HG03025 (cell line): ENCODE measurements at regions not wholly inside any gene's neighbourhood (a gene's known extent, or its start where the extent isn't known, plus 50 kb on each side); places are given as distances from the start of the nearest gene placed in this dataset.

Experiments
- ATAC-seq: cut with Tn5 transposase; IDR thresholded peaks from one replicate; pipeline ENCODE4 v1.9.1; 2021; ENCODE audit warnings: mild to moderate bottlenecking, moderate library complexity; ENCODE audit not compliant: unreplicated experiment, low FRiP score

DNA sequence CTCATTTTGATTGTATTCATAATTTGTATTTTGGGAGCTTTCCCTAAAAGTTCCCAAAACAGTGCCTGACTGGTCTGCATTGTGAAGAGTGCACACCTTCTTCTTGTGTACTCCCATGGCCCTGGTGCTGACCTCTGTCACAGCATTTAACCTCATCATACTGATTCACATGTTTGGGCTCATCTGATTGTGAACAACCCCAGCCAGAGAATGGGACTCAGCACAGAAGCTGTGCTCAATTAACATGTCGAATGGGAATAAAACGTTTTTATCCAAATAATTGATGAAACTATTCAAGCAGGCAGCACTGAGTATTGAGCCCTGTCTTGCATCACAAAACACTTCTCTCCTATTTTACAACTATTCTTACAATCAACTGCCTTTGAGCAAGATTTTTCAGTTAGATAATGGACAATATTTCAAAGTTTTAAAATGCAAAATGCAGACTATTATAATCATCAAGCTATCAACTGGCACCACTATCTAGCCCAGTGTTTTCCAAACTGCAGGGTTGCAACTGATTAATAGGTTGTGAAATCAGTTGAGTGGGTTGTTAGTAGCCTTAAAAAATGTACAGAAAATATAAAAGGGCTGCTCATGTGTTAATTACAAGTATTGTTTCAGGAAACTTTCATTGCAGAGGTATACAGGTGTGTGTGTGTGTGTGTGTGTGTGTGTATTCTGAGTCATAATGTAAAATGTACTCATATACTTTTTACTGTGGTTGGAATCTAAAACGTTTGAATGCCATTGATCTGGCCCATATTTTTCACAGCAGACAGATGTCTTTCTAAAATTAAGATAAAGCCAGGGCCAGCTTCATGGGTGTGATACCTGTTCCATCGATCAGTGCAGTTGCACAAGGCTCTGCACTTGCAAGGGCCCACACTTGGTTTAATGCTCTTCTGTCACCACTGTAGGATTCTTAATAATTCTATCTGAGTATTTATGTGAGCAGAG is 190.5 kb downstream of the PIK3R1 start:
- ATAC-seq, result no peak

DNA sequence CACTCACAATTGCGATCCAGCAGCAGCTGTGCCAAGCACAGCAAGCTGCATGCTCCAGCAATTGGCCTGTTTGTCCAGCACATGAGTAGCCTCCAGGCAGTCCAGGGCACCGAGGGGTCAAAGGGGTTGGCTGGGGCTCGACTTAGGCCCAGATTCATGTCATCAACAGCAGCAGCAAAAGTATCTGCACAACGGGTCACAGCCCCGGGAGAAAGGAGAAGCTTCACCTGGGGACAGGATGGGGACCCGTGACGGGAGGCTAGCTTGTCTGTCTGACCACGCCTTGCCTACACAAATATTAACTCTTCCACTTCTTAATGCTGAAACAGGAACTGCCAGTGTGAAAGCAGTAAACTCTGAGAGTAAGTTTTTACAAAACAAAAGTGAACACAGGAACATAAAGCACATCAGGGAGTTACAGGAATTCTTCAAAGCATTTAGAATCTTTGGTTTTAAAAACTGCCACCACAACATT is 191.2 kb downstream of the PIK3R1 start:
- ATAC-seq, result peak; percentile 96

GRCh38 chr5:68407311-68408239 is 192.0 kb downstream of the PIK3R1 start:
- ATAC-seq, result no peak

- ATAC-seq, result no peak
Observed at GRCh38 chr5:68408345-68408871, 192.9 kb downstream of the PIK3R1 start.

GRCh38 chr5:68409259-68409658 is 193.7 kb downstream of the PIK3R1 start:
- no peak for ATAC-seq

GRCh38 chr5:68411161-68411560 is 195.6 kb downstream of the PIK3R1 start:
- ATAC-seq, result no peak

DNA sequence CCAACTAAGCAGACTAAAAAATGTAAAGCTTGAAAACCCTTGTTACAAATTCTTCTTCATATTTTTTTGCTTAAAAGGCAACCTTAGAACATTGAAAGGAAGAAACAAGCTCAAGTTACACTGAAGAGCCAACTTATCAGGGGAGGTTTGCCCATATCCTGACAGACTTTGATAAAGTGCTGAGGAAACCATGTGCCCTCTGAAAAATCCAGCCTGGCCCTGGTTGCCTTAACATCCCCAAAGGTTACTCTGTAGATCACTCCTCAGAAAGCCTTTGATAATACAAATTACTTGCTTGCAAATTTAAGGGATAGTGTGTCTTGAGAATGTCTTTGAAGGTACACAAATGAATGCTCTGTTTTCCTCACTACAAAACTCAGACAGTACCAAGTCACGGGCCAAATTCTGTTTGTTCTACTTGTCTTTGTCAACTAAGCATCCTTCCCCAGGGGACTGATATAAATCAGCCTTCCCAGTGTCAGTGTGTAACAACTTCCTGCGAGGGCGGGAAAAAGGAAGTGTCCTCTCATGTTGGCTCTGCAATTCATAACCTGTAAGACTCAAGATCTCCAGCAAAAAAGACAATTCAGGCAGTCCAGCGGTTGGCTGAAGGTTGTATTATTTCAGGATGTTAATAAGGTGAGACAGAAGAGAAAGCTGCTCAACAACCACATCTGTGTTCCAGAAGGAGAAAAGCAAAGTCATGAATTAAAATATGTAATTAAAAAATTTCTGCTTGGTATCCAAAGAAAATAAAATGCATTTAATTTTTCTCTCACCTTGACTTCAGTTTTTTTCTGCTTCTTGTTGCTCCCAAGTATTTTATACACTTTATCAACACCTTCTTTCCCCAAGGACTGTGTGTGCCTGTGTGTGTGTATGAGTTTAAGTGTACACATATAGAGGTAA is 199.9 kb downstream of the PIK3R1 start:
- ATAC-seq, result no peak

DNA sequence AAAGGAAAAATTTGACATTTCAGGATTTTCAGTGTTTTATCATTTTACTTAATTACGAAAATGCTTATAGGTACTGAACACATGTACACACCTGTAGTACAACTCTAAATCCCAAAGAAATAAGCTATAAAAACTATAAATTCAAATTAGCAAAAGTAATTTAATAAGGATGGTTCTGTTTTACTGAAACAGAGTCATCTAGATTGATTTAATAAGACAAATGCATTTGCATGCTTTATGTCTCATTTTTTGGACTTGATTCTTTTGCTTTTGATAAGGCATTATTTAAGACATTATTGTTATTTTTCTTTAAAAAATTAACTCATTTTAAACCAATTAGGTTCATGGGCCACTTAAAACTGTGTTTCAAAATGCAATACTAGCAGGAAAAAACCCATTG is 201.2 kb downstream of the PIK3R1 start:
- no peak for ATAC-seq

DNA sequence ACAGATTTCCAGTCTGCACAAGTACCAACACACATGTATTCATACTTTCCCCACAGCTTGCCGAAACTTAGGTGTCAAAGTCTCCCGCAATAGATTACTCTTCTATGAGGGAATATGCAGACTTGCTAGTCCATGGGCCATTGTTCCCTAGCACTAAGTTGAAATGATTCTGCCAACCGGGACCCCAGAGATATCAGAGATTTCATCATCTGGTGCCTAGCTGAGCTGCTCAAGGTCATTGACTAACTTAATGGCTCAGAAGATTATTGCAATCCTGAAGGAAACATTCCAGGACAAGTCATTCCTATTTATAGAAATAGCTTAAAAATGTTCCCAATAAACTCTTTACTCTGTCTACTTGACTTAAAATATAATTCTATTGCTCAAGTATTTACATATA is 202.6 kb downstream of the PIK3R1 start:
- ATAC-seq, result no peak

- ATAC-seq, result no peak
Observed at GRCh38 chr5:68418680-68419079, 203.1 kb downstream of the PIK3R1 start.

- no peak for ATAC-seq
Observed at GRCh38 chr5:68419081-68419636, 203.6 kb downstream of the PIK3R1 start.

DNA sequence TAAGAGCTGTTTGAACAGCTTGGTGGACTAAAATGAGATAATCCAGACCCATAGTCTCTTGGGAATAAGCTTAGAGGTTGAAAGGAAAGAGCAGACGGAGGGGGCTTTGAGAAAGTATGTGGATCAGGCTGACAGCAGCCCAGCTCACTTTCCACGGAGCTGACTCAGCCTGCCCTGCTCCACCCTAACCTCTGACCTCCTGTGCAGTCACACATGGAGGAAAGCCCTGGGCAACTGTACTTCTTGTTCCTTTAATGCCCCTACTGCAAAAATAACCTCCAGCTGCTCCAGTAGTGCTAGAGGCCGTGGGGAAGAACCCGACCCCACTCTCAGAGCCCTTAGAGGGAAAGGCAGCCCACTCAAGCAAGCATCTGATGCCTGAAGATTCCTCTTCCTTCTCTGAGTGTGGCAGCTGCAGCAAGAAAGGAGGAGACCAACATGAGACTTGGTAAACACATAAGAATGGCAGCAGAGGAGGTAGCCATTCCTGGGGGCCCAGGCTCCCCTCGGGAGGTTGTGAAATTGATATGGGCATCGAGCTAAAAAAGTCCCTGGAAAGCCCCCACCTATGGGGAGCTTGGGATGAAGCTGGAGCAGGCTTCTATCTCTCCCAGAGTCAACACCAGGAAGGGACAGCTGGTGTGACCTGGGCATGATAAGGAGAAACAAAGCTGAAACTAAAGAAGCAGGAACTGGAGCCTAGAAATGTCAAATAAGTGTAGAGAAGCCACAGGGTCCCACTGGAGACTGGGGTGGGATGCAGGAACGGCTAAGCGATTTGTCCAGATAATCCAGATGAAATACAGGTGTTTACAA is 204.3 kb downstream of the PIK3R1 start:
- ATAC-seq, result no peak

DNA sequence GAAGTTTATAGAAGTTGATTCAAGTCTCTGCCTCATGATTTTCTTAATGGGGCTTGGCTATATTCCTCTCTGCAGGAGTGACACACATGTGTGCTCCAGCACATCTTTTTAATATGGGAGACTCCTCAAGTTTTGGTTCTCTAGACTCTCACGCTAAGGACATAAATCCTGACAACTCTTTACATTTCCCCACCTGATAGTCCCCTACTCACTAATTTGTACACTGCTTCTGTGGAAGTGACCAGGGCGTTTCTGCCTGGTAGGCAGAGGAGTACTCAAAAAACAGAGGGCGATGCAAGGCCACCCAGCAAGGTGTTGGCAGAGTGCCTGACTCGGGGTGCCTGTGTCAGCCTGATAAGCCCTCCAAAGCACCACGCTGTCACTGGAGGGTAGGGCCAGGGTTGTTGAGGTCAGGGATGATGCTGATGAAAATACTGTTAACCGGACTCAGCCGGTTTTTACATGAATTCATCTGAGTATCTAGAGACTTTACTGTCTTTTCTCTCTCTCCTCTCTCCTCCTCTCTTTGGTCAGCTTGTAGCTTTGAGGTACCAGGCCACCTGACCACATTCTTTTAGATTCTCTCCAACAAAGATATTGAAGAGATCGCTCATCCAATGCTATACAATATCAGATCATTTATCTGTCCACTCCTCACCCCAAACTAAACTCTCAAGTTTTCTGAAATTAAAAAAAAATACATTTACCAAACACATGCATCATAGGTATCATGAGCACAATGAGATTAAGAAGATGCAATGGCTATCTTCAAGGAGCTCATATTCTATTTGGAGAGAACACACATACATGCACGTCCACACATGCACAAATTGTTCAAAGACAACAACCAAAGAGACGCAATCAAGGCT is 205.2 kb downstream of the PIK3R1 start:
- ATAC-seq, result no peak

DNA sequence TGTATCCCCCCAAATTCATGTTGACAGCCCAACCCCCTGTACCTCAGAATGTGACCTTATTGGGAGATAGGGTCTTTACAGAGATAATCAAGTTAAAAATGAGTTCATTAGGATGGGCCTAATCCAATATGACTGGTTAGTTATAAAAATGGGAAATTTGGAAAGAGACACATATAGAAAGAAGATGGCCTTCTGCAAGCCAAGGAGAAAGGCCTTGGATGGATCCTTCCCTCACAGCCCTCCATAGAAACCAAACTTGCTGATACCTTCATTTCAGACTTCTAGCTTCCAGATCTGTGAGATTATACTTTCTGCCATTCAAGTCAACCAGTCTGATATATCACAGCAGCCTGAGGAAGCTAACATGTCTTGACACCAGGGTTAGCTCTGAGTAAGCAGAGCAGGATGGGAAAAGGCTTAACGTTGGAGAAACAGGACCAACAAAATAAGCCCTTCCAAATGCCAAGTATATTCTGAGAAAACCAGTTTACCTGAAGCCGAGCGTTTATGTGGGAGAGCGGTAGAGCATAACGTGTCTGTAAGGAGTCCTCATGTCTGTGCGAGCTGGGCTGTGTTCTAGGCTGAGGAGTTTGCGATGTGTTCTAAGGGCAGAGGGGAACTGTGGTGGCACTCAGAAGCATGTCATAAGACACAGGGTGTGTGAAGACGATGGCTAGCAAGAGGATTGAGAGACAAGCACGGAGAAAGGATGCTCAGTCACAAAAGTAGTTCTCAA is 206.1 kb downstream of the PIK3R1 start:
- ATAC-seq, result no peak

DNA sequence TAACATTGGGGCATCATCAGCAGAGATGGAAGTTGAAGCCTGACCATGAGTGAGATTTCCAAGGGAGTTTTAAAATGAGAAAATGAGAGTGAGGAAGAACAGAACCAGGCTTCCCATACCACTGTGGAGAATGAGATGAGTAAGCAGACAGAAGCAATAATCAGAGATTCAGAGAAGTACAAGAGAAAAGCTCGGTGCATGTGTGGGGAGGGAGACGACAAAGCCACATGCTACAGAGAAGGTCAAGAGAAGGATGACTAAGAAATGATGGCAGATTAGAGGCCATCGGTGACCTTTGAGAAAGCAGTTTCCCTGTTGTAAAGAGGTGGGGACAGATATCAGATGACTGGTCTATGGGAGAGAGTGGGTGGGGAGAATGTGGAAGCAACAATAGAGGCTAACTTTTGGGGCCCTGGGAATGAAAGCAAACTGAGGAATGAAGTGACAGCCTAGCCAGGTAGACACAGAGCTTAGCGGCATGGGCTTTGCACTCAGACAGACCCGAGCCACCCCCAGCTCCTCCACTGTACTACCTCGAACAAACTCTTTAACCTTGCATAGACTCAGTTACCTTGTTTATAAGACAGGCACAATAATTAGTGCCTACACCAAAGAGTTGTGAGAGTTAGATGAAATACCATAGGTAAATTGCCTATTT is 207.7 kb downstream of the PIK3R1 start:
- ATAC-seq, result no peak

DNA sequence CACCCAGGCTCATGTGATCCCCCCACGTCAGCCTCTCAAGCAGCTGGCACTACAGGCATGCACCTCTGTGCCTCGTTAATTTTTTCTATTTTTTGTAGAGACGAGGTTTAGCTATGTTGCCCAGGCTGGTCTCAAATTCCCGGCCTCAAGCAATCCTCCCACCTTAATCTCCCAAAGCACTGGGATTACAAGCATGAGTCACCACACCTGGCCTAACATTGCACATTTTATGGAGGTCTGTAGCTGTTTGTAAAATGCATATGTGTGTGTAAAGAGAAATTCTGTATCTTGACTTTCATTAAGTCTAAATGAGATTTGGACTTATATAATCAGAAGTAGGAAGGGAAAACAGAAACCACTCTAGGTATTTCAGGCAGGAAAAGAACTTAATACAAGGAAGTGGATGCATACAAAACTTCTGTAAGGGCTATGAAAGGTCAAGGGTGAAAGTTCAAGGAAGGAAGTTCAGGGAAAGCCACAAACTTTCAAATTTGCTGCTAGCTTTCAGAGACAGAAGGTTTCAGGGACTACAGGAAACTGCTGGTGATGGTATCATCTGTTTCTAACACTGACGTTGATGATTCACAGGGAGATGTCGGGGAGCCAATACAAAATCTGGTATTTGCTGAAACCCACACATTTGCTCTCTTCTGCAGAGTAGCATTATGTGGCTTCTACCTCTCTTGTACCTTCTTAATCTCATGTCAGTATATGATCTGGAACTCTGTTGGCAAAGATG is 209.4 kb downstream of the PIK3R1 start:
- ATAC-seq, result peak; percentile 82
